Upper lobe of left lung (tissue), 6 donors: ENCODE measurements at regions not wholly inside any gene's neighbourhood (a gene's known extent, or its start where the extent isn't known, plus 50 kb on each side); places are given as distances from the start of the nearest gene placed in this dataset.

Experiments used
- ATAC-seq, 2 donors: fragments of 200-7000 bp; cut with Tn5 transposase; one replicate each; pipeline ENCODE4 v1.9.1; 2022; ENCODE audit warnings: mild to moderate bottlenecking in 2 of 2, moderate library complexity in 2 of 2; ENCODE audit not compliant: low FRiP score in 2 of 2
- DNase-seq, 2 donors: peaks; one replicate each; pipeline ENCODE4 v3.0.0-alpha.2; 2019 to 2020
- H3K27ac ChIP-seq, 4 donors: fragments of 200-600 bp; sonication (generic); one replicate each; pipeline ENCODE4 v1.5.1; 2016 to 2019
- H3K27me3 ChIP-seq, 4 donors: fragments of 200-600 bp; sonication (generic); one replicate each; pipeline ENCODE4 v1.5.1; 2017 to 2019
- H3K36me3 ChIP-seq, 4 donors: fragments of 200-600 bp; sonication (generic); one replicate each; pipeline ENCODE4 v1.5.1; 2016 to 2019
- H3K4me1 ChIP-seq, 4 donors: fragments of 200-600 bp; sonication (generic); one replicate each; pipeline ENCODE4 v1.5.1; 2018 to 2019
- H3K4me3 ChIP-seq, 4 donors: fragments of 200-600 bp; sonication (generic); one replicate each; pipeline ENCODE4 v1.5.1; 2017 to 2019; ENCODE audit warnings: mild to moderate bottlenecking in 2 of 4, moderate library complexity in 1 of 4
- H3K9me3 ChIP-seq, 4 donors: fragments of 200-600 bp; sonication (generic); one replicate each; pipeline ENCODE4 v1.5.1; 2018 to 2019
- EP300 ChIP-seq, 4 donors: sonication (generic); formaldehyde crosslinking; IDR thresholded peaks; one replicate each; pipeline ENCODE4 v1.5.1; 2017; ENCODE audit warnings: antibody characterized with exemption in 4 of 4, control low read depth in 2 of 4
- POLR2A ChIP-seq, 4 donors: fragments of 450-650 bp; IDR thresholded peaks; one replicate each; pipeline ENCODE4 v1.5.1; 2016 to 2017; ENCODE audit warnings: antibody characterized with exemption in 4 of 4, mild to moderate bottlenecking in 2 of 4
- POLR2AphosphoS5 ChIP-seq, 2 donors: sonication (generic); formaldehyde crosslinking; IDR thresholded peaks; one replicate each; pipeline ENCODE4 v1.5.1; 2017; ENCODE audit warnings: antibody characterized with exemption in 2 of 2
- WGBS, 2 donors: methylation state at CpG; one replicate each; pipeline ENCODE4 v1.1.5; 2017 to 2018; 5-methylcytosine and 5-hydroxymethylcytosine counted together
- TF ChIP-seq, protein P1 (sequence below), 6 experiments: fragments of 450-650 bp in 4 of 6; fragments of 200-600 bp in 2 of 6; sonication (generic) in 2 of 6; IDR thresholded peaks; one replicate each; pipeline ENCODE4 v1.5.1; 2016 to 2019; ENCODE audit warnings: antibody characterized with exemption in 6 of 6
- donor health status: DM: no; HTN: no; CAD: no; lungs with moderate emphysema.
- donor health status: DM: no; HTN: yes; CAD: no; lungs with severe emphysema.

DNA sequence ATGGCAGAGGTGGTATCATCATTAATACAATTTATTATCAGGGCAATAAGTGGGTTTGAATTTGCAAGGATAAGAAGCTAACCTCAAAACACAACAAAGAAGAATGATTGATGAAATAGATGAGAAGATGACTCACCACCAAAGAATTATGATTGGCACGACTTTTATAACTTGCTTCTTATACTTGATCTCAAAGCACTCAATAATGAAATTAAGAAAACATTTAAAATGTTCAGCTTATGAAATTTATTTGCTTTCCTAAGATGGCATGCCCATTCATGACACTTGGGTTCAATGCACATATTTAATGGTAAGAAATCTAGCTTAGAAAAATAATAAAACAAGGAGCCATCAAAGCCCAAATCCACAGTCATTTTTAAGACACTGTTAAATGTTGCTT is 477.5 kb downstream of the GJA1 start:
- ATAC-seq = no peak
- Histone ChIP-seq H3K27ac (no peak overlapping the region), H3K36me3 (no peaks in the 10 kb centered on the region), H3K9me3 (peaks cover 0 to 11% (median 0%) of the 10 kb centered on the region in 4 donors), H3K4me3 (no peak overlapping the region), H3K27me3 (no peaks in the 10 kb centered on the region), H3K4me1 (peaks cover 0 to 3% (median 0%) of the 10 kb centered on the region in 4 donors)
- 77 to 91% methylated on average over 1 of the region's 1 CpG for WGBS, 2 donors
- TF ChIP-seq, protein P1, sequence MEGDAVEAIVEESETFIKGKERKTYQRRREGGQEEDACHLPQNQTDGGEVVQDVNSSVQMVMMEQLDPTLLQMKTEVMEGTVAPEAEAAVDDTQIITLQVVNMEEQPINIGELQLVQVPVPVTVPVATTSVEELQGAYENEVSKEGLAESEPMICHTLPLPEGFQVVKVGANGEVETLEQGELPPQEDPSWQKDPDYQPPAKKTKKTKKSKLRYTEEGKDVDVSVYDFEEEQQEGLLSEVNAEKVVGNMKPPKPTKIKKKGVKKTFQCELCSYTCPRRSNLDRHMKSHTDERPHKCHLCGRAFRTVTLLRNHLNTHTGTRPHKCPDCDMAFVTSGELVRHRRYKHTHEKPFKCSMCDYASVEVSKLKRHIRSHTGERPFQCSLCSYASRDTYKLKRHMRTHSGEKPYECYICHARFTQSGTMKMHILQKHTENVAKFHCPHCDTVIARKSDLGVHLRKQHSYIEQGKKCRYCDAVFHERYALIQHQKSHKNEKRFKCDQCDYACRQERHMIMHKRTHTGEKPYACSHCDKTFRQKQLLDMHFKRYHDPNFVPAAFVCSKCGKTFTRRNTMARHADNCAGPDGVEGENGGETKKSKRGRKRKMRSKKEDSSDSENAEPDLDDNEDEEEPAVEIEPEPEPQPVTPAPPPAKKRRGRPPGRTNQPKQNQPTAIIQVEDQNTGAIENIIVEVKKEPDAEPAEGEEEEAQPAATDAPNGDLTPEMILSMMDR (IDR thresholded peaks at IDR 0.05) = no peak
- TF ChIP-seq POLR2A (IDR thresholded peaks at IDR 0.05) = no peak
- TF ChIP-seq POLR2AphosphoS5 (IDR thresholded peaks at IDR 0.05) = no peak
- no peak for TF ChIP-seq EP300 (IDR thresholded peaks at IDR 0.05)
- no peak for DNase-seq

DNA sequence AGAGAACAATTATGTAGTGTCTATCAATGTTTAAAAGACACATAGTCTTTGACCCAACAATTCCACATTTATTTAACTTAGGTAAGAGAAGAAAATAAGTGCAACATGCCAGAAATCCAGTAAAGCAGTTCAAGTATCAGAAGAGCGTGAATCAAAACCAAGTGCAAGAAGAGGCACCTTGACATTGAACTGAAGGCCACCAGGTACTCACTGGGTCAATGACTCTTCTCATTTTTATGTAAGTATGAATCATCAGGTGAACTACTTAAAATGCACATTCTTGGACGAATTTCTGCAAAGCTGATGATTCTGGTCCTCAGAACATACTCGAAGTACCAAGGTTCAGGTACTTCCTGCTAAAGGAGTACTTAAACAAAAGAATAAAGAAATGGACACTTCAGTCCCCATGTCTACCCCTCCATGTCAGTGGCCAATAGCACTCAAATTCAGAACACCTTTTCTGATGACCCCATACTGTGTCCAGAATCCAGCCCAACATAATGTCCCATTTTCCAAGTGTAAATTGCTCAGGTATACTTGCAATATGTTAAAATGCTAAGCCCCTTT is 481.9 kb downstream of the GJA1 start:
- no peaks in the 10 kb centered on the region for H3K9me3 ChIP-seq
- WGBS, 2 donors = 48 to 58% methylated on average over 3 of the region's 3 CpGs
- TF ChIP-seq, protein P1 (IDR thresholded peaks at IDR 0.05) = no peak
- TF ChIP-seq POLR2A (IDR thresholded peaks at IDR 0.05) (no peak), POLR2AphosphoS5 (IDR thresholded peaks at IDR 0.05) (no peak), EP300 (IDR thresholded peaks at IDR 0.05) (no peak)
- H3K27ac ChIP-seq = no peak overlapping the region
- ATAC-seq = no peak
- H3K4me1 ChIP-seq = peaks cover 0 to 4% (median 0%) of the 10 kb centered on the region in 4 donors
- DNase-seq = no peak
- no peaks in the 10 kb centered on the region for H3K36me3 ChIP-seq
- H3K4me3 ChIP-seq = no peak overlapping the region
- H3K27me3 ChIP-seq = no peaks in the 10 kb centered on the region

DNA sequence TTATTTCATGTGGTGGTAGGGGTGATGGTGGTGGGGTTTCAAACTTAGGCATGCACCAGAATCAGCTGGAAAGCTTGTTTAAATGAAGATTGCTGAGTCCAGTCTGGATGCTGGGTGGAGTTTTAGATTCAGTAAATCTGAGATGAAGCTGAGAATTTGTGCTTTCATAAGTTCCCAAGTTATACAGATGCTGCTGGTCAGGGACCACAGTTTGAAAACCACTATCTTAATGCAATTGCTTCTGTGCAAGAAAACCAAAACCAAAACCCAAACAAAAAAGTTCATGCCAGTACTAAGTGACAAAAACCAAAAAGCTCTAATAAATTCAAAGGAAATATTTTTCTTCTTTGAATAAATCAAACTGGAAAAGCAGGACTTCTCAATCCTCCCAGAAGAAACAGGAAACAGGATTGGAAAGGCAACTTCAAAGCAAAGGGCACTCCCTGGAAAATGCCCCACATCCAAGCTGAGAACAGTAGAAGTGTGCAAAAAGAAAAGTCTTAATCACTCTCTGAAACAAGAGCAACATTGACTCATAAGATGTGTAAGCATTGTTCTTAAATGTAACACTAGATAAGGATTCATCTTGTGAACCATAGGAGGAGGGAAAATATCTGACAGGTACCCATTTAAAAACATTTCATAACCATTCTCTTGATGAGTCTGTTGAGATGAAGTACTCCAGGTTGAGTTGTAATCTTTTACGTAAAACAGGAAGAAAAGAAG is 481.5 kb upstream of the HSF2 start:
- no peaks in the 10 kb centered on the region for H3K9me3 ChIP-seq
- no peaks in the 10 kb centered on the region for H3K27me3 ChIP-seq
- ATAC-seq (no peak), DNase-seq (no peak)
- H3K27ac ChIP-seq = no peak overlapping the region
- H3K36me3 ChIP-seq = no peaks in the 10 kb centered on the region
- H3K4me3 ChIP-seq = no peak overlapping the region
- H3K4me1 ChIP-seq = peaks cover 0 to 4% (median 0%) of the 10 kb centered on the region in 4 donors
- 54 to 78% methylated on average over 1 of the region's 1 CpG for WGBS, 2 donors
- TF ChIP-seq, protein P1 (IDR thresholded peaks at IDR 0.05) = no peak
- TF ChIP-seq POLR2A (IDR thresholded peaks at IDR 0.05) (no peak), EP300 (IDR thresholded peaks at IDR 0.05) (no peak), POLR2AphosphoS5 (IDR thresholded peaks at IDR 0.05) (no peak)

DNA sequence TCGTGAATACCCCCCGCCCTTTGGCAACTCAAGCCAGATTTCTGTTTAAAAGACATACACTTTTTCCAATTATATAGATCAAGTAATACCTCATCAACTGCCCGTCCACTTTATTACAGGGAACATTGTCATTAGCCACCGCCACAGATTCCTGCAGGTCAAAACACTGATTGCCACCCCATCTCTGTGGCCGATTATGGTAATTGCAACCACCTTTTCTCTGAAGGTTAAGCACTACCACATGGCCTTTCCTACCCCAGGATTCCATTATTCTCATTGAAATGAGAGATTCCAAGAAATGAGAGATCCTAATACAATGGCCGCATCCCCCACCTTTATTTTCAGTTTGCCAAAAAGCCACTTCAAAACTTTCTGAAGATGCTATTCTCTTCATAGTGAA is 478.8 kb upstream of the HSF2 start:
- Histone ChIP-seq H3K27ac (no peak overlapping the region), H3K4me1 (peaks cover 0 to 4% (median 0%) of the 10 kb centered on the region in 4 donors), H3K36me3 (no peaks in the 10 kb centered on the region), H3K9me3 (no peaks in the 10 kb centered on the region), H3K4me3 (no peak overlapping the region), H3K27me3 (no peaks in the 10 kb centered on the region)
- no peak for ATAC-seq
- no peak for TF ChIP-seq EP300 (IDR thresholded peaks at IDR 0.05)
- TF ChIP-seq, protein P1 (IDR thresholded peaks at IDR 0.05) = no peak
- no peak for TF ChIP-seq POLR2AphosphoS5 (IDR thresholded peaks at IDR 0.05)
- no peak for TF ChIP-seq POLR2A (IDR thresholded peaks at IDR 0.05)
- no peak for DNase-seq
- WGBS, 2 donors = 89% methylated on average over 6 of the region's 6 CpGs

DNA sequence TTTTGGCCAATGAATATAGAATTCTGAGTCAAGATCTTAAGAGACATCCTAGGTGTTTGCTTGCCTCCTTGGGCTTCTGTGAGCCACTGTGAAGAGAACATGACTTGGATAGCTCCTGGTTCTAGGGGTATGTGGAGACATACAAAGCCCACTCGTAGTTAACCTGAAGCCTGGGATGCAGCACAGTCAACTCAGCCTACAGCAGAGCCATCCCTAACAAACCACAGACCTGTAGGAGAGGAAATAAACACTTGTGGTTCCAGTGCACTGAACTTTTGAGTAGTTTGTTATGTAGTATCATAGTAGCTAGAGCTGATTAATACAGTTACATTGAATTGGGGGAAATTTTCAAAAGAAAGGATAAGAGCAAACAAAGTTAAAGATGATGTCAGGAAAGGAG is 474.4 kb upstream of the HSF2 start:
- H3K4me1 ChIP-seq = no peaks in the 10 kb centered on the region
- ATAC-seq = no peak
- no peaks in the 10 kb centered on the region for H3K36me3 ChIP-seq
- H3K4me3 ChIP-seq = no peak overlapping the region
- 73 to 80% methylated on average over 1 of the region's 1 CpG for WGBS, 2 donors
- TF ChIP-seq EP300 (IDR thresholded peaks at IDR 0.05) = no peak
- TF ChIP-seq POLR2AphosphoS5 (IDR thresholded peaks at IDR 0.05) = no peak
- no peak for TF ChIP-seq POLR2A (IDR thresholded peaks at IDR 0.05)
- TF ChIP-seq, protein P1 (IDR thresholded peaks at IDR 0.05) = no peak
- no peak for DNase-seq
- no peaks in the 10 kb centered on the region for H3K9me3 ChIP-seq
- no peak overlapping the region for H3K27ac ChIP-seq
- no peaks in the 10 kb centered on the region for H3K27me3 ChIP-seq
